ENCODE measurements at regions not wholly inside any gene's neighbourhood (a gene's known extent, or its start where the extent isn't known, plus 50 kb on each side); places are given as distances from the start of the nearest gene placed in this dataset.
A peak's percentile ranks its signal among the peaks of the same experiment; 100 is the strongest.

GRCh38 chr4:56757821-56758411 is 63.6 kb downstream of the SPINK2 start:
- no peaks in the 10 kb centered on the region for H3K27me3 ChIP-seq
- peaks cover 26% of the 10 kb centered on the region for H3K9me3 ChIP-seq
- H3K4me1 ChIP-seq = peaks cover 48% of the 10 kb centered on the region
- no peaks in the 10 kb centered on the region for H4K20me1 ChIP-seq
- peak overlapping the region; percentile 88 for H3K27ac ChIP-seq
- peak overlapping the region; percentile 47 for H3K4me3 ChIP-seq
- H3K4me2 ChIP-seq = peak overlapping the region; percentile 79
- peak overlapping the region; percentile 66 for H3K9ac ChIP-seq
- H3K36me3 ChIP-seq = no peaks in the 10 kb centered on the region
- no peak for TF ChIP-seq Cebpa-rat (IDR thresholded peaks at IDR 0.05)

DNA sequence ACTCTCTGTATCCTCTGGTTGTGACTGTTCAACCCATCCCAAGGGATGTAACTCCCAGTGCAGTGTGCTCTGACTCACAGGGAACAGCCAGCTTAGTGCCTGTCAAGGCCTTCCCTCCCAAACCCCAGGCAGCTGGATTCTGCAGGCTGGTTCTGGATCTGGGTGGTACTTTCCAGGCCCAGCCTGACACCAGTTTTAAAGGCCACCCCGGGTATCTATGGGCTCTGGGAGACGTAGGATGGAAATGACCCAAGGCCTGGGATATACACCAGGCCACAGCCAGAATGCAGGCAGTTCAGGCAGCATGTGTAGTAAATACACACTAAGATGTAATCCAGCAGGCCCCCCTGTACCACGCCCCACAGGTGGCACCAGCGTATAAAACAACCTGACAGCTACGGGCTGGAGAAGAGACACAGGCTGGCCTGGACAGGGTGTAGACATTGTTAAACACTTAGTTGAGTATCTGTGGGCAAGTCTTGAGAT is 64.2 kb downstream of the SPINK2 start:
- no peaks in the 10 kb centered on the region for H3K36me3 ChIP-seq
- TF ChIP-seq Cebpa-rat (IDR thresholded peaks at IDR 0.05) = no peak
- peak overlapping the region; percentile 79 for H3K4me2 ChIP-seq
- no peaks in the 10 kb centered on the region for H3K27me3 ChIP-seq
- peak overlapping the region; percentile 88 for H3K27ac ChIP-seq
- peaks cover 26% of the 10 kb centered on the region for H3K9me3 ChIP-seq
- H4K20me1 ChIP-seq = no peaks in the 10 kb centered on the region
- peak overlapping the region; percentile 66; the same call in 1 of the 2 replicates for H3K9ac ChIP-seq
- peaks cover 48% of the 10 kb centered on the region for H3K4me1 ChIP-seq
- H3K4me3 ChIP-seq = peak overlapping the region; percentile 47; the same call in 1 of the 2 replicates

GRCh38 chr4:56755901-56756300 is 65.6 kb downstream of the SPINK2 start:
- Histone ChIP-seq H3K9me3 (peaks cover 27% of the 10 kb centered on the region), H3K36me3 (no peaks in the 10 kb centered on the region), H3K4me3 (no peak overlapping the region), H3K9ac (no peak overlapping the region), H3K27ac (0 out of 2 replicates have a peak overlapping the region, but pooled peaks have one; percentile 88), H3K27me3 (no peaks in the 10 kb centered on the region), H4K20me1 (no peaks in the 10 kb centered on the region), H3K4me2 (peak overlapping the region; percentile 79; the same call in 1 of the 2 replicates), H3K4me1 (peaks cover 48% of the 10 kb centered on the region)
- TF ChIP-seq Cebpa-rat (IDR thresholded peaks at IDR 0.05) = no peak

- H3K27me3 ChIP-seq = no peaks in the 10 kb centered on the region
- H4K20me1 ChIP-seq = no peaks in the 10 kb centered on the region
- H3K9me3 ChIP-seq = peaks cover 41% of the 10 kb centered on the region
- no peaks in the 10 kb centered on the region for H3K36me3 ChIP-seq
- no peak overlapping the region for H3K9ac ChIP-seq
- no peak overlapping the region for H3K4me3 ChIP-seq
- no peak for TF ChIP-seq Cebpa-rat (IDR thresholded peaks at IDR 0.05)
- H3K4me2 ChIP-seq = no peak overlapping the region
- H3K27ac ChIP-seq = no peak overlapping the region
- H3K4me1 ChIP-seq = peaks cover 24% of the 10 kb centered on the region
Measured at GRCh38 chr4:56752985-56753384, 68.5 kb downstream of the SPINK2 start.

- no peak for TF ChIP-seq Cebpa-rat (IDR thresholded peaks at IDR 0.05)
- H3K4me3 ChIP-seq = no peak overlapping the region
- no peaks in the 10 kb centered on the region for H3K4me1 ChIP-seq
- no peaks in the 10 kb centered on the region for H3K36me3 ChIP-seq
- no peak overlapping the region for H3K9ac ChIP-seq
- H3K4me2 ChIP-seq = no peak overlapping the region
- no peak overlapping the region for H3K27ac ChIP-seq
- H4K20me1 ChIP-seq = no peaks in the 10 kb centered on the region
- no peaks in the 10 kb centered on the region for H3K27me3 ChIP-seq
- H3K9me3 ChIP-seq = peaks cover 32% of the 10 kb centered on the region
Measured at GRCh38 chr4:56750231-56750630, 69.1 kb upstream of the HOPX start.

GRCh38 chr4:56748271-56748670 is 67.2 kb upstream of the HOPX start:
- TF ChIP-seq Cebpa-rat (IDR thresholded peaks at IDR 0.05) = no peak
- Histone ChIP-seq H3K4me2 (no peak overlapping the region), H3K4me1 (no peaks in the 10 kb centered on the region), H3K4me3 (no peak overlapping the region), H3K9me3 (peaks cover 20% of the 10 kb centered on the region), H4K20me1 (no peaks in the 10 kb centered on the region), H3K27ac (no peak overlapping the region), H3K36me3 (no peaks in the 10 kb centered on the region), H3K27me3 (no peaks in the 10 kb centered on the region), H3K9ac (no peak overlapping the region)

DNA sequence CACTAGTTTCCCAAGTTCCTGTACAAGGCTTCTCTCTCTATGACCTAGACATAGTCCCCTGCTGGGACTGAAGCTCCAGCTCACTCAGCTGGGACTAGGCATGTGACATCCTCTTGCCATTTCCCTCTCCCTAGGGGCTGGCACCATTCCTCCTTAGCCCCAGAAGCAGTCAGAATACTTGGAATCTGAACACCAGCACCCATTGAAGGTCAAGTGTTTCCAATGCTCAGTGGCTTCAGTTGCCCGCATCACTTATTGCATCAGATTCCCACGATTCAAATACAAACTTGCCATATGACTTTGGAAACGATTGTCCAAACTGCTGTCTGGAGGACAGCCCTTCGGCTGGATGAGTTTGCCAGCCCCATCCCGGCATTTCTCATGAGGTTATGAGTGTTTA is 65.5 kb upstream of the HOPX start:
- Histone ChIP-seq H3K9me3 (peaks cover 17% of the 10 kb centered on the region), H3K36me3 (no peaks in the 10 kb centered on the region), H3K4me1 (no peaks in the 10 kb centered on the region), H3K9ac (no peak overlapping the region), H3K27ac (no peak overlapping the region), H4K20me1 (no peaks in the 10 kb centered on the region), H3K4me3 (no peak overlapping the region), H3K27me3 (no peaks in the 10 kb centered on the region), H3K4me2 (no peak overlapping the region)
- TF ChIP-seq Cebpa-rat (IDR thresholded peaks at IDR 0.05) = no peak

DNA sequence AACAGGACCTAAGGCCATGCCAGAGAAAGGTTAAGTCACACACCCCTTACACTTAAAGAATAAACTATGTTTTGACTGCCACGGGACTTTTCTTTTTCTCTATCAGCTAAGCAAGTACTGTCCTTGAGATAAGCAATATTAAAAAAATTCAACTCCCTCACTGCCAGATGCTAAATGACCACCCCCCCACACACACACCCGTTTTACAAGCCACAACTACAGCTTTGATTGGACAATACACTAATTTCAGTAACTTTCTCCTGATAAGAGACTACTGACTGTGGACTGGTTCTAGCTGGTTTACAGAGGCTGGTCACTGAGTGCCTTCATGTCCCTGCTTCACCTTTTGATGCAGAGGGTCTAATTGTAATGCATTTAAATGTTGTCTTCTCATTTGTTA is 63.9 kb upstream of the HOPX start:
- H3K4me1 ChIP-seq = no peaks in the 10 kb centered on the region
- no peak overlapping the region for H3K27ac ChIP-seq
- no peaks in the 10 kb centered on the region for H3K27me3 ChIP-seq
- H4K20me1 ChIP-seq = no peaks in the 10 kb centered on the region
- TF ChIP-seq Cebpa-rat (IDR thresholded peaks at IDR 0.05) = no peak
- H3K9me3 ChIP-seq = peaks cover 6% of the 10 kb centered on the region
- H3K9ac ChIP-seq = no peak overlapping the region
- no peak overlapping the region for H3K4me3 ChIP-seq
- H3K4me2 ChIP-seq = no peak overlapping the region
- H3K36me3 ChIP-seq = no peaks in the 10 kb centered on the region

DNA sequence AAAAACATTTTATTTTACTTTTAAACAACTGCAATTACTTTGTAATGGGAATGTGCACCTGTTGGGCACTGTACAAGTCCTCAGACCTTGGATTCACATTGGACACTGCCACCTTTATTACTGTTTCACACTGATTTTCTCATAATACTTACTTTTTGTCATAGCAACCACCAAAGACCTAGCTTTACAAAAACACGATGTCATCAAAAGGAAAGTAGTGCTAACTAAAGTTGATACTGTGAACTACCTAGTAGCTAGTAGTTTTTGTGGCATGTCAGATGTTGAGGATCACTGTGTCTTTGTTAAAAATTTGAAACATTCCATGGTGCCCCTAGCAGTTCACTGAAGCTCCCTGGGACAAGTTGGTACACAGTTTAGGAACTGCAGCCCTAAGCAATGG is 62.9 kb upstream of the HOPX start:
- Histone ChIP-seq H3K27ac (no peak overlapping the region), H3K4me3 (no peak overlapping the region), H3K4me1 (no peaks in the 10 kb centered on the region), H3K36me3 (no peaks in the 10 kb centered on the region), H3K9me3 (no peaks in the 10 kb centered on the region), H3K27me3 (no peaks in the 10 kb centered on the region), H4K20me1 (no peaks in the 10 kb centered on the region), H3K9ac (no peak overlapping the region), H3K4me2 (no peak overlapping the region)
- no peak for TF ChIP-seq Cebpa-rat (IDR thresholded peaks at IDR 0.05)

DNA sequence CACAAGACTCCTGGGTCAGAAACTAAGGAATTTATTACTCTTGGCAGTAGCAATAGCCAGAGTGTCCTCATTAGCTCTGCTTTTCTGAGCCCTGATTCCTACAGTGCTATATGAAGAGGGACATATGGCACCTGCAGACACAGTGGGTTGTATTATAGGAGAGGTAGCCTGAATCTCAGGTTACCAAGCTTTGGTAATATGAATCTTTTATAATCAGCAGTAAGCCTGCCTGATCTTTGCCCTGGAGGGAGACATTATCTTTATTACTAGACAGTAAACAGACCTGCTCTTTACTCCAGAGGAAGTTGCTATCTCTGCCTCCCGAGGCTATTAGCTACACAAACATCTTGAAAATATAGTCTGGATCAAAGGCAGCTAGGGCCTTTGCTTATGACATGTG is 62.5 kb upstream of the HOPX start:
- Histone ChIP-seq H3K36me3 (no peaks in the 10 kb centered on the region), H3K4me2 (no peak overlapping the region), H3K9me3 (no peaks in the 10 kb centered on the region), H3K27me3 (no peaks in the 10 kb centered on the region), H3K9ac (no peak overlapping the region), H3K4me3 (no peak overlapping the region), H3K27ac (no peak overlapping the region), H3K4me1 (no peaks in the 10 kb centered on the region), H4K20me1 (no peaks in the 10 kb centered on the region)
- TF ChIP-seq Cebpa-rat (IDR thresholded peaks at IDR 0.05) = no peak

Data from BLaER1 (cell line).